ENCODE measurements at regions not wholly inside any gene's neighbourhood (a gene's known extent, or its start where the extent isn't known, plus 50 kb on each side); places are given as distances from the start of the nearest gene placed in this dataset.

- FAIRE-seq: no peak
- TF ChIP-seq POLR2A (IDR thresholded peaks at IDR 0.05; ENCODE audit: low read depth, low read length): no peak
- no peak for DNase-seq (ENCODE audit: insufficient read length, low spot score)
Measured at GRCh38 chr15:95400428-95400827, 930.1 kb upstream of the NR2F2 start.

- no peak for FAIRE-seq
- DNase-seq (ENCODE audit: insufficient read length, low spot score): no peak
- TF ChIP-seq POLR2A (IDR thresholded peaks at IDR 0.05; ENCODE audit: low read depth, low read length): no peak
Measured at GRCh38 chr15:95401587-95401986, 928.9 kb upstream of the NR2F2 start.

GRCh38 chr15:95405447-95405846 is 925.1 kb upstream of the NR2F2 start:
- no peak for TF ChIP-seq POLR2A (IDR thresholded peaks at IDR 0.05; ENCODE audit: low read depth, low read length)
- FAIRE-seq (no peak), DNase-seq (ENCODE audit: insufficient read length, low spot score) (no peak)

GRCh38 chr15:95407534-95407933 is 923.0 kb upstream of the NR2F2 start:
- no peak for TF ChIP-seq POLR2A (IDR thresholded peaks at IDR 0.05; ENCODE audit: low read depth, low read length)
- FAIRE-seq: no peak
- DNase-seq (ENCODE audit: insufficient read length, low spot score): no peak

GRCh38 chr15:95409211-95409610 is 921.3 kb upstream of the NR2F2 start:
- FAIRE-seq (no peak), DNase-seq (ENCODE audit: insufficient read length, low spot score) (no peak)
- no peak for TF ChIP-seq POLR2A (IDR thresholded peaks at IDR 0.05; ENCODE audit: low read depth, low read length)

DNA sequence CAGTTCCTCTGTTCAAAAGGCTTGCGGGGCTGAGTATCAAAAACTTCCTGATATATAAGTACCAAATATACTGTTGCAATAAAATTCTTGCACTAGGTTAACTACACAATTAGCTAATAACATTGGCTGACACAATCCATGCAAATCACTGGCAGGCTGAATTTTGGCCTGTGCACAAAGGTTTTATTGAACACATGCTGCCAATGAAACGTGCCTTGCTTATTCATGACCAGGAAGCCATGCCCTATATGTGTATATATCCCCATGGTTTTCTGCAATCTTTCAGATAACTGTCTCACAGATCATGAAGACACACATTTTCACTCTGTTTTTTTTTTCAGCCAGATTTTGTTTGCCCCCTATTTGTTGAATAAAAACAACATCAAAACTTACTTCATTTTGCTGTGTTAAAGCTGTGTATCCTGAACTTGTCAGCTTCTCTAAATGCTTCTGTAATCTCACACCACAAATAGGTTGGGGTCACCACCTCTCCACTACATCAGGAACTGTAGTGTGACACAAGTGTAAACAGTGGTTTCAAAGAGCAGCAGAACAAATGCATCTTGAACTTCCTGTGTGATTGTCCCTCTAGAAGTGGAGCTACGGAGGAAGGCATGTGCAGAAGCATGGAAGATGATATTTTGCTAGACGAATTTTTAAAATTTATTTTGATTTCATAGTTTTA is 920.7 kb upstream of the NR2F2 start:
- no peak for TF ChIP-seq POLR2A (IDR thresholded peaks at IDR 0.05; ENCODE audit: low read depth, low read length)
- FAIRE-seq (no peak), DNase-seq (ENCODE audit: insufficient read length, low spot score) (no peak)

DNA sequence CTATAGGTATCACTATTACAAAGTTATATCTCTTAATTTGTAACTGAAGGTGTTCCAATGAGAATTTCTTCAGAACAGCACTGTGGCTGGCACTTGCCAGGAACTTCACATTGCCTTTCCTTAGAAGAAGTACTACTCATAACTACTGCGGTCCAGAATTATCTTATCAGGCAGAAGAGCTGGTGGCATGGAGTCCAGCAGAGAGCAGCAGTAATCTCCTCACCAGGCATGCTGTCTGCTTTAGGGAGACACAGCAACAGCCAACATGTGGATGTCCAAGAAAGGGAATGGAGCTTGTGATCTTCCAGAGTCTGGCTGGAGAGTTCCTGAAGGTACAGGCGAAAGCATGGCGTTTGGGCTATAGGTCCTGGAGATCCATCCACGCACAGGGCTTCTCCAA is 919.7 kb upstream of the NR2F2 start:
- DNase-seq (ENCODE audit: insufficient read length, low spot score) (no peak), FAIRE-seq (no peak)
- no peak for TF ChIP-seq POLR2A (IDR thresholded peaks at IDR 0.05; ENCODE audit: low read depth, low read length)

DNA sequence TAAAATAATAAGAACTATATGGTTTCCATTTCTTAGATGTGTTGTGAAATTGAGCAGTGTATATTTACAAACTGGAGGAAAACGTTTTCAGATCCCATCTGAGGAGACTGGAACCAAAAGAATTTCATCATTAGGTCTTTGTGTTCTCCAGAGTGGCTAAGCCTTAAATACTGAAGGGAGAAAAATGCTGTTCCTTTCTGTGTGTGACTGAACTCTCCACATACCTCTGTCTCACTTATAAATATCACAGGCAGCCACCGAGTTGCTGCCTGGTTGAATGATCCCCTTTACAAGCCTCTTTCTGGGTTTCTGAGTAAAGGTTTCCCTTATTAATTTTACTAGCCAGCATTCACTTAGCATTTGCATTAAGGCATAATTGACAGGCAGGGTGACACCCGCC is 913.9 kb upstream of the NR2F2 start:
- no peak for TF ChIP-seq POLR2A (IDR thresholded peaks at IDR 0.05; ENCODE audit: low read depth, low read length)

DNA sequence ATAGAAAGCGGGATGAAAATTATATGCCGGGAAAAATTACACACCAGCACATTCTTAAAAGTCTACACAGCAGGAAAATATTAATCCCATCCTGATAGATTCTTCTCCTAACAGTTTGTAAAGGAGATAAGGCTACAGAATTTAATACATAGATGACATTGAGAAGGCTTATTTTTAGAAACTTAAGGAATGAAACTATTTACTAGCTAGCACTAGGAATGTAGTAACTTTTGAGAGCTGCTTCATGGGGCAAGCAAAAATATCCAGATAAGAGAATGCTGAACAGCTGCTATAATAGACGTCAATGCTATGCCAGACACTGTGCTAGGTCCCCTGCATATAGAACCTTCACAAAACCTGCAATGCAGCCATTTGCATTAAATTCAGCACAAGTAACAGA is 912.7 kb upstream of the NR2F2 start:
- TF ChIP-seq POLR2A (IDR thresholded peaks at IDR 0.05; ENCODE audit: low read depth, low read length): no peak
- no peak for FAIRE-seq
- no peak for DNase-seq (ENCODE audit: insufficient read length, low spot score)

More for the DNA sequence above, 913.9 kb upstream of the NR2F2 start:
- DNase-seq (ENCODE audit: insufficient read length, low spot score) (no peak), FAIRE-seq (no peak)

GRCh38 chr15:95422255-95422654 is 908.2 kb upstream of the NR2F2 start:
- TF ChIP-seq POLR2A (IDR thresholded peaks at IDR 0.05; ENCODE audit: low read depth, low read length): no peak
- DNase-seq (ENCODE audit: insufficient read length, low spot score) (no peak), FAIRE-seq (no peak)

- DNase-seq (ENCODE audit: insufficient read length, low spot score): no peak
- FAIRE-seq: no peak
- TF ChIP-seq POLR2A (IDR thresholded peaks at IDR 0.05; ENCODE audit: low read depth, low read length): no peak
Measured at GRCh38 chr15:95425859-95426258, 904.6 kb upstream of the NR2F2 start.

DNA sequence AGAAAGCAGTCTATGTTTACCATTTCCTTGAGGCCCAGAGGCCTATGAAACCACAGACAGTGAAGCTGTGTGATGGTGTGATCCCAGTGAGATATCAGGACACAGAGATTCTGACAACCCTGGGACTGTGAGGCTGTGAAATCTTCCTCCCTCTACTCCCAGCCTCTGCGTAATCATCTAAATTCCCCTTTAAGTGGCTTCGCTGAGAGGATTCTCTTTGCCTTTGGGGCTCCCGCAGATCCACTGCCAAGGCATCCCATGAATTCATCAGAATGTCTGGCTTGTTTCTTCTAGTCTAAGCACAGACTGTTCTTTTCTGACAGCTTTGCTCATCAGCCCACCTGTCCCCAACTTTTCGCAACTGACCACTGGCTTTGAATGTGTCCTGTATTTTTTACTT is 901.2 kb upstream of the NR2F2 start:
- no peak for TF ChIP-seq POLR2A (IDR thresholded peaks at IDR 0.05; ENCODE audit: low read depth, low read length)
- DNase-seq (ENCODE audit: insufficient read length, low spot score): no peak
- no peak for FAIRE-seq

GRCh38 chr15:95431518-95431917 is 899.0 kb upstream of the NR2F2 start:
- no peak for TF ChIP-seq POLR2A (IDR thresholded peaks at IDR 0.05; ENCODE audit: low read depth, low read length)
- DNase-seq (ENCODE audit: insufficient read length, low spot score) (no peak), FAIRE-seq (no peak)

DNA sequence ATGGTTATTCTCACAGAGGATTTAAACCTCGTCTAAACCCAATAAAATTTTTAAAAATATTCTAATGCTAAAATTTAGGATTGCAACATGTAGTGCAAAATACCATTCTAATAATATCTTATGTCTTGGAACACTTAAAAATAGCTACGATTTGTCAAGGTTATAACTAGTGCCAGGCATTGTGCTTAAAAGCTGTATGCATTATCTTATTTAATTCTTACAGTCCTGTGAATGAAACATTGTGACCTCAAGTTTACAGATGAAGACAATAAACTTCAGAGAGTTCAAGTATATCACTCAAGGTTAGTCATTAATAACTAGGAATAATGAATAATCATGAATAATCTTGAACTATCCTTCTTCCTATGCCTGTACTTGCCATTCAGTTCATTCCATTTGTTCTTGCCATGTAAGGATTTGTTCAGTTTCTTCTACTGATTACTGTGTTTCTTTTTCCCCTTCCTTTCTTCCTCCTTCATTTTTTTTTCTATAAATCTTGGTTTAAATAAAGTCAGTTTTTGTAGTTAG is 897.6 kb upstream of the NR2F2 start:
- no peak for TF ChIP-seq POLR2A (IDR thresholded peaks at IDR 0.05; ENCODE audit: low read depth, low read length)
- FAIRE-seq (no peak), DNase-seq (ENCODE audit: insufficient read length, low spot score) (no peak)

DNA sequence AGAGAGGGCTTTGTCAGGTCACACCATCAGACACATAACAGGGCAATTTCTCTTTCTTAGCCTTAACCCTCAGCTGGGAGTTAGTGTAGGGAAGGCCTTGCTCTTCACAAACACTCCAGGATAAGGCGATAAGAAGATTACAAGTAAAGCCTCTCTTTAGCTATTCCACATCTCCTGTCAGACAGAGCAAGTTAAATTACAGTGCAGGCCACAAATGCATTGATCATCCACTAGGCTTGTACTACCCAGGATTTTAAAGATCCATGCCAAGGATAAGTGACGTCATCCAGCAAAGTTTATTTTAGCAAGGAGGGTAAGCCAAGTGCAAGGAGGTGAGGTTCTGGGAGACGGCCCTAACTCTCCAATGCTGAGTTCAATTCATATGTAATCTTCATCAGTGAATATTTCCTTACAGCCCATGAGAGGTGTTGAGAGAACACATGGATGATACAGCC is 890.6 kb upstream of the NR2F2 start:
- DNase-seq (ENCODE audit: insufficient read length, low spot score) (no peak), FAIRE-seq (no peak)
- no peak for TF ChIP-seq POLR2A (IDR thresholded peaks at IDR 0.05; ENCODE audit: low read depth, low read length)
